Ovary (tissue), 3 donors: ENCODE measurements at regions not wholly inside any gene's neighbourhood (a gene's known extent, or its start where the extent isn't known, plus 50 kb on each side); places are given as distances from the start of the nearest gene placed in this dataset.

ENCODE experiments used
- CTCF ChIP-seq, 3 donors: fragments of 450-650 bp in 2 of 3; fragments of 200-600 bp in 1 of 3; IDR thresholded peaks; one replicate each; pipeline versions ENCODE4 v1.5.1 to v1.8.0; 2016 to 2022; ENCODE audit warnings: antibody characterized with exemption in 3 of 3, mild to moderate bottlenecking in 1 of 3
- POLR2A ChIP-seq: fragments of 450-650 bp; IDR thresholded peaks from one replicate; pipeline ENCODE4 v1.6.1; 2017; ENCODE audit warnings: antibody characterized with exemption, mild to moderate bottlenecking, moderate library complexity
- donor health status: DM: no; HTN: no; CAD: no.

- TF ChIP-seq CTCF (IDR thresholded peaks at IDR 0.05) (no peak), POLR2A (no peak)
Measured at GRCh38 chr9:81874250-81874649, 54.0 kb upstream of the SPATA31D4 start.
